IMR-90 (cell line): ENCODE measurements at regions not wholly inside any gene's neighbourhood (a gene's known extent, or its start where the extent isn't known, plus 50 kb on each side); places are given as distances from the start of the nearest gene placed in this dataset.

Experiments
- ATAC-seq: fragments of 200-7000 bp; cut with Tn5 transposase; 2 replicates; pipeline ENCODE4 v1.9.1; 2020; ENCODE audit warnings: low read depth, mild to moderate bottlenecking, moderate library complexity
- BruUV-seq: library from RNA; stranded (reverse); fragments of 400-500 nt; replicated peaks from 2 replicates; lab custom pipeline; 2021; lab: Mats Ljungman, UMichigan
- CTCF ChIA-PET: fragments of 300-600 bp; formaldehyde crosslinking; extraction: SDS; loops from one replicate; lab custom pipeline; 2021; ENCODE audit warnings: antibody characterized with exemption; lab: Yijun Ruan, JAX
- POLR2A ChIA-PET: fragments of 300-600 bp; sonication (Branson Sonifier 250); formaldehyde crosslinking; loops from one replicate; lab custom pipeline; 2022; ENCODE audit warnings: antibody characterized with exemption; ENCODE audit not compliant: unreplicated experiment; lab: Charles Lee
- DNase-seq: peaks from one replicate; pipeline ENCODE4 v3.0.0; 2013
- H2AFZ ChIP-seq: replicated peaks from 2 replicates; pipeline ENCODE3; 2013; ENCODE audit warnings: low read length, mild to moderate bottlenecking; ENCODE audit not compliant: poor library complexity
- H2AK5ac ChIP-seq: 2 replicates; pipeline ENCODE4 v1.6.1; 2013; ENCODE audit warnings: low read depth, low read length, inconsistent platforms
- H2AK9ac ChIP-seq: replicated peaks from 2 replicates; pipeline ENCODE3; 2013; ENCODE audit warnings: mild to moderate bottlenecking, low read depth, low read length, moderate library complexity; ENCODE audit not compliant: poor library complexity
- H2BK120ac ChIP-seq: 2 replicates; pipeline ENCODE4 v1.6.1; 2013; ENCODE audit warnings: low read depth, low read length, inconsistent platforms
- H2BK15ac ChIP-seq: 3 replicates; pipeline ENCODE4 v1.6.1; 2013; ENCODE audit warnings: low read depth, low read length, inconsistent platforms
- H2BK20ac ChIP-seq: 2 replicates; pipeline ENCODE4 v1.6.1; 2013; ENCODE audit warnings: low read depth, mild to moderate bottlenecking, inconsistent platforms, low read length, moderate library complexity
- H2BK5ac ChIP-seq: 2 replicates; pipeline ENCODE4 v1.6.1; 2013; ENCODE audit warnings: mild to moderate bottlenecking, low read depth, low read length, inconsistent platforms; ENCODE audit not compliant: poor library complexity, severe bottlenecking
- H3K14ac ChIP-seq: replicated peaks from 2 replicates; pipeline ENCODE4 v1.6.1; 2013; ENCODE audit warnings: low read depth, low read length, inconsistent platforms
- H3K18ac ChIP-seq: 2 replicates; pipeline ENCODE4 v1.6.1; 2013; ENCODE audit warnings: low read depth, low read length, control low read depth
- H3K23ac ChIP-seq: 2 replicates; pipeline ENCODE4 v1.6.1; 2013; ENCODE audit warnings: low read depth, low read length, inconsistent platforms
- H3K27ac ChIP-seq: 2 replicates; pipeline ENCODE4 v1.5.1; 2013; ENCODE audit warnings: mild to moderate bottlenecking, control low read depth, low read length; ENCODE audit not compliant: insufficient read depth
- H3K27me3 ChIP-seq: 2 replicates; pipeline ENCODE4 v1.6.1; 2013; ENCODE audit warnings: low read length; ENCODE audit not compliant: control insufficient read depth, insufficient read depth
- H3K36me3 ChIP-seq: 2 replicates; pipeline ENCODE4 v1.6.1; 2013; ENCODE audit warnings: low read length, mixed read lengths; ENCODE audit not compliant: control insufficient read depth, insufficient read depth
- H3K4ac ChIP-seq: 2 replicates; pipeline ENCODE4 v1.6.1; 2013; ENCODE audit warnings: low read depth, low read length, inconsistent platforms
- H3K4me1 ChIP-seq: 2 replicates; pipeline ENCODE4 v1.6.1; 2013; ENCODE audit warnings: low read length, mixed read lengths; ENCODE audit not compliant: control insufficient read depth, insufficient read depth
- H3K4me2 ChIP-seq: 2 replicates; pipeline ENCODE4 v1.6.1; 2013; ENCODE audit warnings: low read depth, mild to moderate bottlenecking, control low read depth, low read length, moderate library complexity
- H3K4me3 ChIP-seq: 2 replicates; pipeline ENCODE4 v1.5.1; 2013; ENCODE audit warnings: low read depth, mild to moderate bottlenecking, control low read depth, low read length, moderate library complexity; ENCODE audit not compliant: insufficient read depth
- H3K56ac ChIP-seq: 2 replicates; pipeline ENCODE4 v1.6.1; 2013; ENCODE audit warnings: low read length, inconsistent platforms; ENCODE audit not compliant: insufficient read depth; ENCODE audit errors: extremely low read depth
- H3K79me1 ChIP-seq, 2 experiments: 2 replicates each; pipeline ENCODE4 v1.6.1; 2013; ENCODE audit warnings: low read length in 2 of 2, inconsistent platforms in 1 of 2, low read depth in 1 of 2
- H3K9ac ChIP-seq: 2 replicates; pipeline ENCODE4 v1.6.1; 2013; ENCODE audit warnings: low read depth, low read length, control low read depth
- H3K9me1 ChIP-seq: 2 replicates; pipeline ENCODE4 v1.6.1; 2013; ENCODE audit warnings: low read length, inconsistent platforms; ENCODE audit not compliant: insufficient read depth
- H3K9me3 ChIP-seq: 2 replicates; pipeline ENCODE4 v1.6.1; 2013; ENCODE audit warnings: low read length; ENCODE audit not compliant: control insufficient read depth, insufficient read depth
- H4K20me1 ChIP-seq: 2 replicates; pipeline ENCODE4 v1.6.1; 2013; ENCODE audit warnings: low read length, inconsistent platforms; ENCODE audit not compliant: insufficient read depth
- H4K5ac ChIP-seq: 2 replicates; pipeline ENCODE4 v1.6.1; 2013; ENCODE audit warnings: mild to moderate bottlenecking, low read depth, low read length, control low read depth
- H4K8ac ChIP-seq, 2 experiments: 2 replicates each; pipeline ENCODE4 v1.6.1; 2013; ENCODE audit warnings: low read depth in 2 of 2, low read length in 2 of 2, control low read depth in 1 of 2, inconsistent platforms in 1 of 2
- H4K91ac ChIP-seq: 2 replicates; pipeline ENCODE4 v1.6.1; 2013; ENCODE audit warnings: low read depth, low read length, inconsistent platforms; ENCODE audit not compliant: insufficient read depth
- CHD1 ChIP-seq: IDR thresholded peaks from 2 replicates; pipeline ENCODE4 v1.6.1; 2012; ENCODE audit warnings: low read depth, low read length, improper control_type of control experiment
- MAFK ChIP-seq: IDR thresholded peaks from 2 replicates; pipeline ENCODE4 v1.6.1; 2012; ENCODE audit warnings: low read depth, low read length, improper control_type of control experiment
- WGBS, 2 experiments: methylation state at CpG; one replicate each; pipeline versions ENCODE4 v1.1.5 to v1.1.7; 2013; ENCODE audit warnings: missing lambda C conversion rate in 2 of 2; ENCODE audit not compliant: insufficient read length in 1 of 2; ENCODE audit errors: extremely low coverage in 2 of 2; 5-methylcytosine and 5-hydroxymethylcytosine counted together
- dilution Hi-C: fragments of 300-500 bp; cut with HindIII; formaldehyde crosslinking; loops from one replicate; pipeline ENCODE4 v1.14.3; 2018; ENCODE audit warnings: low sequenced_read_pairs; ENCODE audit not compliant: unreplicated experiment
- in situ Hi-C: fragments of 300-500 bp; cut with MboI; formaldehyde crosslinking; loops from 3 replicates; pipeline ENCODE4 v1.14.3; 2019; ENCODE audit warnings: low sequenced_read_pairs, inconsistent platforms, mixed read lengths
- intact Hi-C: fragments of 100-400 bp; cut with micrococcal nuclease; formaldehyde crosslinking; loops from 2 replicates; pipeline ENCODE4 v1.10.0; 2022

DNA sequence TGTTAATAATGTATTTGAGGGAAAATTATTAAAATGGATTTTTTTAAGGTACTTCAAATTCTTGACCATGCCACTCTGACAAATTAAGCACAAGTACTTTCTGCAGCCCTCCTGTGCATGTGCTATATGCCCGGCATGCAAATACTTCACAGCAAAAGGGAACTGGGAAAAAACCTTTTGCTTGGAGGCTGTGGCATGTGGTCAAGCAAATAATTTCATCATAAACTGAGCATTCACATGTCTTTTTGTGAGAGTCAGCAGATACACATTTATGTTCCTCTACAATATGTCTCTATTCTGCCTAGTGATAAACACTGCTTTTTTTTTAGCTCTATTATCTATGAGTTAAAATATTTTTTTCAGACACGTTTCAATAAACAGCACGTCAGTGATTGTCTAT lies 53.7 kb upstream of the SEMA3A start:
- Histone ChIP-seq H2AFZ (no peak overlapping the region), H2BK15ac (peak overlapping the region; percentile 47; the same call in 1 of the 3 replicates), H2BK5ac (peak overlapping the region; percentile 63), H3K4me2 (no peak overlapping the region; the same call in 1 of the 2 replicates), H2BK20ac (peak overlapping the region; percentile 49; the same call in 1 of the 2 replicates), H2AK5ac (peak overlapping the region; percentile 73), H3K79me1 (no peaks in the 10 kb centered on the region), H3K23ac (no peak overlapping the region), H3K27ac (peak overlapping the region; percentile 55), H2AK9ac (no peak overlapping the region), H3K4ac (no peak overlapping the region), H3K14ac (peak overlapping the region; percentile 7; the same call in 1 of the 2 replicates), H3K27me3 (no peaks in the 10 kb centered on the region), H3K4me1 (peaks cover 8% of the 10 kb centered on the region), H2BK120ac (peak overlapping the region; percentile 52; the same call in 1 of the 2 replicates), H4K5ac (no peak overlapping the region), H3K56ac (no peak overlapping the region), H4K8ac (peak overlapping the region; percentile 17 to 37; a peak in 2 of 4 replicates), H3K36me3 (no peaks in the 10 kb centered on the region), H3K4me3 (no peak overlapping the region), H4K20me1 (no peaks in the 10 kb centered on the region), H3K9me1 (peaks cover 5% of the 10 kb centered on the region; the same call in 1 of the 2 replicates), H4K91ac (0 out of 2 replicates have a peak overlapping the region, but pooled peaks have one; percentile 13), H3K18ac (no peak overlapping the region), H3K9ac (no peak overlapping the region), H3K9me3 (peaks cover 6% of the 10 kb centered on the region)
- POLR2A ChIA-PET = no interaction called here
- CTCF ChIA-PET = no interaction called here
- in situ Hi-C loops = no loop called here
- intact Hi-C loops = no loop called here
- no TSS peak for BruUV-seq
- DNase-seq = peak; percentile 73
- no CpG with 5 or more reads among the region's 3 CpGs for WGBS, 2 experiments
- dilution Hi-C loops = no loop called here
- TF ChIP-seq CHD1 = no peak
- peak; percentile 28; the same call in 1 of the 2 replicates for TF ChIP-seq MAFK
- peak; percentile 36 for ATAC-seq
